NCI-H2196 treated with DMSO at 0.1 percent for 48 hours (cell line): ENCODE measurements at regions not wholly inside any gene's neighbourhood (a gene's known extent, or its start where the extent isn't known, plus 50 kb on each side); places are given as distances from the start of the nearest gene placed in this dataset.

Experiments
- DNase-seq: peaks from one replicate; lab custom pipeline; 2025; ENCODE audit not compliant: unreplicated experiment; lab: John Stamatoyannopoulos, UW

DNA sequence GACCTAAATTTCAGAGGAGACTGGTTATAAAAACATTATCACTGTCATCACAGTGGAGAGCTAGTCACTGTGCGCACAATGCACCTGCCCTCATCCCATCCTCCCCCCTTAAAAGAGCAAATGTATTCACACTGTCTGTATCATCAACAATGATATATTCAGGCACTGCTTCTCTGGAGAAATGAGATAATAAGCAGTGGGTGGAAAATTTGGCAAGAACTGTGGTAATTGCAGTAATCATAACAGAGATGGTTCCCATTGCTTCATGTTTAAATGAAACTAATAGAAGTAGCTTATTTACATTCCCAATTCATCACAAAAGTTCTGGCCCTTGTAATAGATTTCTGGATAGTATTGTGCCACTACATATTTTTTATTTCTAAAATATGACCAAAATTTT is 867.4 kb upstream of the ADGRL2 start:
- no peak for DNase-seq

DNA sequence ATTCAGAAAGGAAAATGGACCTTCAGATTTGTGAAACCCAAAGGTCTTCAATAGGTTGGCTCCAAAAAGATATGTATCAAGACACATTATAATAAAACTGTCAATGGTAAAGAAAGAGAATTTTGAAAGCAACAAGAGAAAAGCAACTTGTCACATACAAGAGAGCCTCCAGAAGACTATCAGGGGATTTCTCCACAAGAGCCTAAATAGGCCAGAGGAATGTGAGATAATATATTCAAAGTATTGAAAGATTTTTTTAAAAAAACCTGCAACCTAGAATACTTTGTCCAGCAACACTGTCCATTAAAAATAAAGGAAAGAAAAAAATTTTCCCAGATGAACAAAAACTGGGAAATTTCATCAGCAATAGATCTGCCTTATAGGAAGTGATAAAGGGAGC is 869.6 kb upstream of the ADGRL2 start:
- DNase-seq, result no peak

DNA sequence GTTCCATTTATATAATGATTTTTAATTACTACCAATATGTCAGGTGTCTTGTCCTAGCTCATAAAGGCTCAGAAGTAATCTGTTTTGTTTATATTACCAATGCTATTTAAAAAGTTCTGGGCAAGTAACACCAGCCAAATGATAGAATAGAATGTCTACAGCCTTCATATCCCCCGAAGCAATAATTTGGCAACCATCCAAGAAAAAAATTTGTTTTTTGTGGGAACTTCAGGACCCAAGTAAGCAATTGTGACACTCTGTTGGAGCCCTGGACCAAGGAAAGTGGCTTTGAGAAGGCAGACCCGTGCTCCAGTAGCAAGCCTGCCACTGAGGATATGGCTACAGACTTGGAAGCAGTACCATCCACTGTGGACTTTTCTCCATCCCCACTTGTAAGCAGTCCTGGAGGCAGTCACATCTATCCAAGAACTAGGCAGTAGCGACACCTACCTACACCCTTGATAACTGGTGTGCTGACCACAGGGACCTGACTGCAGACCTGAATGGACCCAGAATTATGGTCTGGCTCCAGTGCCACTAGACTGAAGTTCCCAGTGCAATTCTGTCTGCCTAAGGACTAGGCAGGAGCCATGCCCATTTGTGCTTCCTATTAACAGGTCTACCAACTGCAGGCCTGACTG is 870.7 kb upstream of the ADGRL2 start:
- no peak for DNase-seq

DNA sequence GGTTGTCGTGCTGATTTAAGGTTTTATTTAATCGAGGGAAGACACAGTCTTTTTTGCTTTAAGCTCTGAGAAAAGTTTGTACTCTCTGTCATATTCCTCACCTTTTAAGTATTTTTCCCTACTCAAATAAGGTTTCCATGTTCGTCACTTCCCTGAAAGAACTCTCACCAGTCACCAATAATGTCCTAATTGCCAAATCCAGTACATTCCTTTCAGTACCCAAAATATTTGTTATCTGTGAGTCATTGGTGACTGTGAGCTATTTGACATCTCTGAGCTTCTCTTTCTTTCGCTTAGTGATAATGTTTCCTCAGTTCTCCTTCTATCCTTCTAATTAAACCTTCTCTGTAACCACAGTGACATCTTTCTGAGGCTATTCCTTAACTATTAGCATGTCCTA is 874.2 kb upstream of the ADGRL2 start:
- no peak for DNase-seq

DNA sequence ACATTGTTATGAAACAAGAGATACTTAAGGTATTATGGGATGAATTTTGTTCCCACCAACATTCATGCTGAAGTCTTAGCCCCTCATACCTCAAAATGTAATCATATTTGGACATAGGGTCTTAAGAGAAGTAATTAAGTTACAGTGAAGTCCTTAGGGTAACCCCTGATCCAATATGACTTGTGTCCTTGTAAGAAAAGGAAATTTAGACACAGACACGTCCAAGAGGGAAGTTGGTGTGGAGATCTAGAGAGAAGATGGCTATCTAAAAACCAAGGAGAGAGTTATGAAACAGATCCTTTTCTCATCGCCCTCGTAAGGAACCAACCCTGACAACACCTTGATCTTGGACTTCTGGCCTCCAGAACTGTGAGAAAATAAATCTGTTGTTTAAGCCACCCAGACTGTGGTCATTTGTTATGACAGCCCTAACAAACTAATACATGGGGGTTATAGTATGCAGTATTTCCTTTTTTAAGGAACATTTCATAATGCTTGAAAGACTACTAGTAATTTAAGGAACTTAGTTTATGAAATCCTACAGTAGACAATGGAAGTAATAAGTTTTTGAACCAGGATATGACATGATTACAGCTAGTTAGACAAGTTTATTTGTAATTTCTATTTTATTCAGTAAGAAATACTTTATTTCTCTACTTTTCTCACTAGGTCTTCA is 875.5 kb upstream of the ADGRL2 start:
- DNase-seq, result no peak

DNA sequence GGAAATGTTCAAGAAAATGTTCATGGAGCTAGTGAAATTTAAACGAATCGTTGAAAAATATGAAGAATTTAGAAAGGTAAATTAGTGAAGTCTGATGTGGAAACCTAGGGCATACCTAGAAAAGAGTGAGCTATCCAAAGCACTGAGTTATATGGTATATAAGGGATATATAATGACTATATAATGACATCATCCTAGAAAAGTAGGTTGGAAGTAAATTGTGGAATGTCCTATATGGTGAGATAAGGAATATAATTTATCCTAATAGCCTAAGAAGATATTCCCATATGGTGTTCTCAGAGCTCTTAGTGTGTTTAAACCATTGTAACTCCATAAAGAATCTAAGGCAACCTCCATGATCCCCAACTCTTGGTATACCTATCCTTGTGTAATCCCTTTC is 876.4 kb upstream of the ADGRL2 start:
- DNase-seq, result no peak

DNA sequence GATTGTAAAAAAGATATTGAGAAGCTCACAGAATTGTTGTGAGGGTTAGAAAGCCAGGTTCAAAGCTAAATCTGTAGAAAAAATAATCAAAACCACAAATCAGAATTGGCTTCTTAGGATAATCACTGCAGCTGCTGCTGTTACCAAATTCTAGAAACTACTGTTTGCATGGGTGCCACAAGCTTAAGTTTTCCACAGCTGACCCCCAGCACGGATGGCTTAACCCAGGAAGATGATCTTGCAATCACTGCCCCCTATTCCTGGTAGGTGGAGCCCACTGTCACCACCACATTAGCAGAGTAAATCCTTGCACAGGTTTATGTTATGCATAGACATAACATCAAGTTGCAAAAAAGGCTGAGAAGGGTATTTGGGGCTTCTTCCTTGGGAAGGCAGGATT is 877.8 kb upstream of the ADGRL2 start:
- DNase-seq, result no peak

DNA sequence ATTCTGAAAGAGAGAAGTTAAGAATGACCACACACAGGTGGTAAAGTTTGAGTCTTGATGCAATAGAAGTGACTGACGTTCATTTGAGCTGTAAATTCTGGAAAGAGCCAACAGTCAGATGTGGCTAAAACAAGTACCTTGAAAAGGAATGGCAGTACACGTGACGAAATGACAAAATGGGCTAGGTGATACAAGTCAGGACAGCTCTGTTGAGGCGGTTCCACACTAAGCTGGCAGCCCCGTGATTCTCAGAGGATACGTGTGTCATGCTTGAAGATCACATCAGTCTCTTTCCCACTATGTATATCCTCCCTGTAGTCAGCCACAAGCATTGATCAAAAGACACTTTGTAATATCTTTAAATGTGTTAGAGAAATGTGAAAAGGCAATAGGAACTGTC is 881.3 kb upstream of the ADGRL2 start:
- no peak for DNase-seq

DNA sequence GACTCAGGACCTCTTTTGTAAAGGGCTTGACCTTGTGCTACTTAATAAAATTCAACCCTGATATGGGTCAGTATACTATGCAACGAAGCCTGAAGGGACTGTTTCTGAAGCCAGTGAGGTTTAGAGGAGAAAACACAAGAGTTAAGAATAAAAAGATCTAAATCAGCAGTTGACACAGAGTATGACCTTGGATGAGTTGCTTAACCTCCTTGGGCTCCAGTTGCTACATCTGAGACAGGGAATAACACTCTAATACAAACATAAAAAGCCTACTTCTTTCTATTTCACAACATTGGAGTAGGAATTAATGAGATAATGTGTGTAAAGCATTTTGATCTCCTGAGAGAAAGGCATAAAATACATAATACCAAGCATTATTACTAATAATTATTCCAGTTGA is 882.4 kb upstream of the ADGRL2 start:
- DNase-seq, result no peak

DNA sequence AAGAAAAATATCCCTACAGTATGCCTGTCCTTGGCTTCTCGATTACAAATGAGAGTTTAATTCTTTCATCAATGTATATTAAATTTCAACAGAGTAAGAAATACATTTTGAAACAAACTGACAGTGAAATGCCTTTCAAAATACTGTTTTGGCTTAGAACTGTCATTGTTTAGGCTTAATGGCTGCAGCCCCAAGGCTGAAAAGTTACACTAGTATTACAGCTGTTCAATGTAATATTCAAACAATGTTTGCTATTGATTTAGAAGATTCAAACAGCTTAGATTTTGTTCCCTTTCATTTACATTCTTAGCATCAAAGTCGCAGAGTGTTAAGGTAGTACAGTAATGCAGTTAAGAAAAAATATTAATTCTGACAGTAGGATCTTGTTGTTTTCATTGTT is 882.9 kb upstream of the ADGRL2 start:
- no peak for DNase-seq

DNA sequence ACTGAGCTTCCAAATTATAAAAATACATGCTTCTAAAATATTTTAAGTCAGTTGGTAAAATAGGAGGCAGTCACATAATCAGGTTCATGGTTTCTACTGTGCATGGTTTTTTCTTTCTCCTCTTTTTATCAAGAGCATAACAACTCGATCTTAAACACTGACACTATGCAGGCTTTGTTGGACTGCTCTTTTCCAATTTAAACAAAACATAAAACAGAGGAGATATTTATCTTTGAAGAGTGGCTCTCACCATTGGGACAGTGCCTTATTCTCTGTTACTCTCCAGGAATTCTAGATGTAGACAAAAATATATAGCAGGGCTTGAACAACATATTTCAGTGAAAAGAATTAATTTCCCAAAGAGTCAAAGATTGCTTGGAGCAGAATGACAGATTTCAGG is 883.5 kb upstream of the ADGRL2 start:
- DNase-seq, result no peak

DNA sequence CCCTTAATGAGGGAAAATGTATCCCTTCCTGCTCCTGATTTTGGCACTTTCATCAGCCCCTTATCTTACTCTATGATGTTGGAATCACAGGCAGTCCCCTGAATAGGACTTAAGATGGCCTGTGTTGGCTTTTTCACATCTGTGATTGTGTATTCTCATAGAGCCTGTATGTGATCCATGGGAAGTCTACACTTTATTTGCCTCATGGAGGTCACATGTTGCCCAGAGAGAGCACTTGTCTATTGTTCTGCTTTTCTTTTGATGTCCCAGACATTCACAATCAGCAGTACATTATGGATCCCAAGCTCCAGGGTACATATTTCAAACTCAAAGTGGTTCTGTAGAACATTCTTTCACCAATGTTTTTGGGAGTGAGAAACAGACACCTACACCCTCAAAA is 885.2 kb upstream of the ADGRL2 start:
- no peak for DNase-seq

DNA sequence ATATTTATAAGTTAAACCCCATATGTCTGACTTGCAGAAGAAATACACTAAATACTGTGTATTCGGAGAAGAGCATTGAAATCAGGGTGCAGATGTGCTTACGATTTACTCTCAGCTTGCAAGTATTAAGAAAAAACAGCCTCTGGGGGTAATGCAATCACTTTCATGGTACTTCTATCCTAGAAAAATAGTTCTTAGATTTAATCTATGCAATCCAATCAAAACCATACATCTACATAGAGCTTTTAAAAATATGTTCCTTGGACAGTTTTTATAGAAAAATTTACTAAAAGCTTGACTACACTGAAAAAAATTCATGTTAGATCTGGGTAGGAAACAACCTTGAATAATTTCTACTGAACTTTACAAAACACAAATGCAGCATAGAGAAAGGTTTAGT is 890.3 kb upstream of the ADGRL2 start:
- DNase-seq, result no peak

DNA sequence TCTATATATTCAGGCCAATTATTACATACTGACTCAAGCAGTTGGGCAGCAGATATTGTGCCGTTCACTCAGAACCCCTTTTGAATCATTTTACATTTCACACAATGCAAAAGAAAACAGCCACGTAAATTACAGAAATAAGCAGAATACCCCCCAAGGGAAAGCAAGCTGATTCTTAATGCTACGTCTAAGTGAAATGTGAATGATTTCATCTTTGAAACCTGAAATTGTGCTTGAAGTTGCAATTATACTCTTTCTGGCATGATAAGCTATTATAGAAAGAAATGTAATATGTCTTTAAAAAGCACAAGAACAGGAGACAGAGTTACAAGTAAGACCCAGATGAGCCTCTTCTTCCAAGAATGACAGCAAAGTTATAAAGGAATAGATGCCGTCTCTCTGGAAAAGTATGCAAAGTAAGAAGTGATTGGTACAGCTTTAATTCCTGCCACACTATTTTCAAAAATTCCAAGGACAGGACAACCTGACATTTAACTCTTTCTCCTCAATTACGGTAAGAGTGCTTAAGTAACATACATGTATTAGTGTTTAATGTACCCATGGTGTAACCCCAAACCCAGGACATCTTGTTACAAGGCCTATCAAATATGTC is 891.5 kb upstream of the ADGRL2 start:
- DNase-seq, result no peak

DNA sequence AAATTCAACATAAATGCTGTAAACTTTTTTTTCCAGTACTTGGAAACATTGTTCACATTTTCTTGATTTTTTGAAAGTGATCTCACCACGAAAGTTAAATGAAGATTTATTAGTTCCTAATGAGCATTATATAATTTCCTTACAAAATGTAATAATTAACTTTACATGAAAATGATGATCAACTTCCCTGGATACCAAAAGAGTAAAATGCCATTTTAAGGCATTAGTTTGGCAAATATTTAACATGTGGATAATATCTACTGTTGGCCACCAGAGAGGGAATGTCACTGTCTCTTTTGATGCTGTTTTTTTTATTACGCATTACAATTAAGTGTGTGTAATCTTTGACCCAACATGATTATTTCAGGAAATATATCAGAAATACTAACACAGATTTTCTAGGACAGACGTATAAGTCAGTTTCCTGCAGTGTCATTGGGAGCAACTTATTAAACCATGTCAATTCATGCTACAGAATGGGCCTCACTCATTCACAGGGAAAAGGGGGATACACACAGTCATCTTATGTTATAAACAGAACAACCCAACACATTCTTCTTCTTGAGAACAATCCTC is 903.9 kb upstream of the ADGRL2 start:
- DNase-seq, result no peak

DNA sequence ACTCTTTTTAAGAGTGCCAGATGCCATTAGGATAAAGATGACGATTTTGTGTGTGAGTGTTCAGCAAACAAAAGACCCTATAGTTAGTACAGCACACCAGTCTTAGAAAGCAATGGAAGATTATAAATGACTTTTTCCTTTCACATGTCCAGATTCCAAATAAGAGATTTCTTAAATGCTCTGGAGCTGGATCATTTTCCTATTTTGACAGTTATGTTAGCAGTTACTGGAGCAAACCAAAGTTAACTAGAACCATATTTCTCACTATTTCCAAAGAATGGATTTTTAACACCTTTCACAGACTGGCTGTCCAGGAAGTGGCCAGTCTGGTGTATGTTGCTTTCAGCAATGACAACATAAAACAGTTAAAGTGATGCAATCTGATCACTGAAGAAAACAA is 905.8 kb upstream of the ADGRL2 start:
- no peak for DNase-seq

DNA sequence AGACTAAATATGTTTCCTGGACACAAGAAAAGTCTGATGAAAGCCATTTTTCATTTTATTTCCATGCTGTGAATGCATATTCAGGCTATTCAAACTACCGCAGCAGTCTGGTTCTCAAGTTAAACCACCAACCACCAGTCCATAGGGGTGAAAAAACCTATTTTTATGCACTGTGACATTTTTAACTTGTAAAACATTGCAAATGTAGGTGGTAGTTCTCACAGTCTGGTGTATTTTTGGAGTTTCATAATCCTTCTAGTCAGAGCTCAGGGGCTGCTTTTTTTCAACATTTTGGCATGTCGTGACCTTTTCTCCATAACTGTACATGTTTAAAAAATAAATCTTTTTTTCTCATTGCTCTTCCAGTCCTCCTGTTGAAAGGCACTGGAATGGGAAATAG is 907.6 kb upstream of the ADGRL2 start:
- DNase-seq, result no peak

DNA sequence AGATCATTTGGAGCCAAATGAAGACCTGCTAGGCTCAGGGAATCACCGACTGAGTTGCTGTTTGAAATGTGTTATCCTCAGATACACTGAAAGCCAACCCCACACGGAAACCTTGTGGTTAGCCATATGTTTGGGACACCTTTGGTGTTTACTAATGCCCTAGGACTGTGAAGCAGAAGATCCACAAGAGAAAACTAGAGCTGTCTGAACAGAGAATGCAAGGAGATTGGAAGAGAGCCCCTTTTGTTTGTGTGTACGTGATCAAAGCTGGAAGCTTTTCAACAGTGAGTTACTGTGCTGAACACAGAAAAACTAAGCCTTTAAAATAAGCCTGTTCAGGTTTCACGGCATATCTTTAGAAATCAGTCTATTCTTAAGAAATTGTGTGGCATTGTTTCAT is 908.2 kb upstream of the ADGRL2 start:
- no peak for DNase-seq

DNA sequence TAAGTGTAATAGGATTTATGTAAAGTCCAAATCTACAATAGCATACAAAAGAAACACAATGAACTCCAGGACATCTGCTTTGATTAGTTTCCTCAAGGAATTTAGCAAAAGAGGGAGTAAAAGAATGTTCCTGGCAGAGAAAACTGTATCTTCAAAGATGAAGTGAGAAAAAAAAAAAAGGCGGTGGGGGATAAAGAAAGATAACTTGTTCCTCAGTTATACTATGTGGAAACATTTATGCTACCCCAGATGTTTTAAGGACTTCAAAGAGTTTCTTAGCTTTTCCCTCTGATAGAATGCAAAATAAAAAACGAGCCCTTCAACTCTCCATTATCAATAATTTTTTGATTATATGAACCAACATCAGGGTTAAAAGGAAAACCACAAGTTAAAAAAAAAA is 908.9 kb upstream of the ADGRL2 start:
- no peak for DNase-seq

DNA sequence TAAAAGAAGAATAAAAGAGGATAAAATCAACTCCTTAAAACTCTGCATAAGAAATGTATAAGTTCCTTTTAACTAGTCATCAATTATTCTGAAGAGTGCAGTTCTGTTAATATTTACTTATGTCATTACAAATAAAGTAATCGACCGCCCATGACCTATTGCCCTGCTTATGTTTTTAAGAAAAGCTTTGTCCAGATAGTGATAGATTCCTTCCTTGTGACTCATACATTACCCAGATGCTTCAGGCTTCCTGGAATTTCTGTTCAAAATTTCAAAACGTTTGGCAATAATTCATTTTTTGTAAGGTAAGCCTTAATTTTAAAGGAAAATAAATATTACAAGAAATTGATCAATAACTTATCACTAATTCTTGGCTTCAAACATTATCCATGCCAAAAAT is 918.2 kb upstream of the ADGRL2 start:
- DNase-seq, result no peak

DNA sequence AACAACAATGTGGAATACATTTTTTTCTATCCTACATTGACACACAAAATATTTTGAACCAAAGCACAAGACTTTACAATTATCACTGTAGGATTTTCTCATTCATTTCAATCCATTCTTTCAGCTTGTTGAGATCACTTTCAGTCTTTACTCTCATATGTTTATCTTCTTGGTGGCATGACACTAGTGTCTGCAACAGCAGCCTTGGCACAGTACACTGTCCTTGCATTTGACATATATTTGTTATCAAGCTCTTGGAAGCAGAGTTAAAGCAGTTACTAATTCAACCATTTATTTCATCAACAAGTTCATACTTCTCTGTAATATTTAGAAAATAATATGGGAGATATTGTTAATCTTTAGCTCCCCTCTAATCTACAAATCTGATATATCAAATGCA is 922.4 kb upstream of the ADGRL2 start:
- DNase-seq, result no peak

DNA sequence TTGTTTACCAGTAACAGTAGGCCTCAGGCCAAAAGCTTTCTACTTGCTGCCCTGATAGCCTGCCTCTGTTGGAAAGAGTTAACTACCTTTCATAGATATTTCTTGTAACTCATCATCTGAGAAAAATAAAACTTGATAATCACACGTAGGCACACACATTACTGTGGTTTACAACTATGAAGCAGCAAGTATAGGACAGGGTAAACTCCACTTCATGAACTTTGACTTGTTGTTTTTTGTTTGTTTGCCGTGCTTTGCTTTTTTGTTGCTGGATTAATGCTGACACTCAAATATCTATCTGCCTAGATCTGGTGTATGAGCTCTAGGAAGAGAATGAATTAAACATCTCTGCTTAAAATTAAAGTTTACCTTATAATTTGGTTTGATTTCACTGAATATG is 924.7 kb upstream of the ADGRL2 start:
- no peak for DNase-seq
